ENCODE measurements at regions not wholly inside any gene's neighbourhood (a gene's known extent, or its start where the extent isn't known, plus 50 kb on each side); places are given as distances from the start of the nearest gene placed in this dataset.

GRCh38 chr16:26457095-26457494 is 609.6 kb upstream of the C16orf82 start:
- TF ChIP-seq, protein P1, sequence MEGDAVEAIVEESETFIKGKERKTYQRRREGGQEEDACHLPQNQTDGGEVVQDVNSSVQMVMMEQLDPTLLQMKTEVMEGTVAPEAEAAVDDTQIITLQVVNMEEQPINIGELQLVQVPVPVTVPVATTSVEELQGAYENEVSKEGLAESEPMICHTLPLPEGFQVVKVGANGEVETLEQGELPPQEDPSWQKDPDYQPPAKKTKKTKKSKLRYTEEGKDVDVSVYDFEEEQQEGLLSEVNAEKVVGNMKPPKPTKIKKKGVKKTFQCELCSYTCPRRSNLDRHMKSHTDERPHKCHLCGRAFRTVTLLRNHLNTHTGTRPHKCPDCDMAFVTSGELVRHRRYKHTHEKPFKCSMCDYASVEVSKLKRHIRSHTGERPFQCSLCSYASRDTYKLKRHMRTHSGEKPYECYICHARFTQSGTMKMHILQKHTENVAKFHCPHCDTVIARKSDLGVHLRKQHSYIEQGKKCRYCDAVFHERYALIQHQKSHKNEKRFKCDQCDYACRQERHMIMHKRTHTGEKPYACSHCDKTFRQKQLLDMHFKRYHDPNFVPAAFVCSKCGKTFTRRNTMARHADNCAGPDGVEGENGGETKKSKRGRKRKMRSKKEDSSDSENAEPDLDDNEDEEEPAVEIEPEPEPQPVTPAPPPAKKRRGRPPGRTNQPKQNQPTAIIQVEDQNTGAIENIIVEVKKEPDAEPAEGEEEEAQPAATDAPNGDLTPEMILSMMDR (conservative IDR thresholded peaks at IDR 0.05; ENCODE audit: low read depth, low read length), result no peak
- TF ChIP-seq EZH2 (IDR thresholded peaks at IDR 0.05; ENCODE audit: borderline replicate concordance, low read depth, low read length, poor library complexity, severe bottlenecking), result no peak
